ENCODE measurements at regions not wholly inside any gene's neighbourhood (a gene's known extent, or its start where the extent isn't known, plus 50 kb on each side); places are given as distances from the start of the nearest gene placed in this dataset.
A peak's percentile ranks its signal among the peaks of the same experiment; 100 is the strongest.

GRCh38 chr3:194964809-194965208 is 279.1 kb downstream of the FAM43A start:
- no peaks in the 10 kb centered on the region for H3K36me3 Mint-ChIP-seq (ENCODE audit: insufficient read depth in 1 of 3, low read depth in 3 of 3)
- no peaks in the 10 kb centered on the region for H3K27me3 ChIP-seq (ENCODE audit: insufficient read depth, low read length)
- peak; percentile 19; the same call in 1 of the 3 replicates for TF ChIP-seq CTCF (conservative IDR thresholded peaks at IDR 0.05)
- H3K79me2 ChIP-seq (ENCODE audit: insufficient read depth, low read length) = no peaks in the 10 kb centered on the region
- H3K27ac ChIP-seq (ENCODE audit: insufficient read length, low read depth, low read length) = no peak overlapping the region
- H3K23me2 ChIP-seq (ENCODE audit: insufficient read length, low read depth, low read length, poor library complexity, severe bottlenecking) = no peaks in the 10 kb centered on the region
- no peak overlapping the region for H3K27ac Mint-ChIP-seq
- H2BK120ac ChIP-seq (ENCODE audit: low read depth, low read length, poor library complexity, severe bottlenecking) = no peak overlapping the region
- no peaks in the 10 kb centered on the region for H3K79me1 ChIP-seq (ENCODE audit: insufficient read depth, low read depth, low read length, poor library complexity, severe bottlenecking)
- no peak overlapping the region for H3K4me3 Mint-ChIP-seq
- no peak overlapping the region for H3K14ac ChIP-seq (ENCODE audit: insufficient read depth, low read length)
- H4K91ac ChIP-seq (ENCODE audit: insufficient read length, low read depth, low read length) = no peak overlapping the region
- no peaks in the 10 kb centered on the region for H4K20me1 ChIP-seq (ENCODE audit: control insufficient read depth, insufficient read depth, insufficient read length)
- no peak overlapping the region for H4K8ac ChIP-seq (replicated peaks; ENCODE audit: insufficient read length, low read depth, low read length)
- no peak overlapping the region for H3K56ac ChIP-seq (ENCODE audit: insufficient read length, low read depth, low read length)
- H3K4me1 Mint-ChIP-seq = no peaks in the 10 kb centered on the region
- no CpG with 5 or more reads among the region's 3 CpGs for WGBS (ENCODE audit: extremely low coverage, insufficient read length, low lambda C conversion rate)
- H2BK20ac ChIP-seq (ENCODE audit: low read depth, low read length, poor library complexity, severe bottlenecking) = no peak overlapping the region
- H3K18ac ChIP-seq (ENCODE audit: insufficient read length, low read depth, low read length) = no peak overlapping the region
- H2AK5ac ChIP-seq (ENCODE audit: insufficient read length, low read length) = no peak overlapping the region
- peaks cover 13% of the 10 kb centered on the region for H3K27me3 Mint-ChIP-seq (ENCODE audit: low read depth)
- H3K23ac ChIP-seq (ENCODE audit: insufficient read length, low read depth, low read length) = no peak overlapping the region
- H3K9me3 ChIP-seq (ENCODE audit: control insufficient read depth, low read depth, low read length) = no peaks in the 10 kb centered on the region
- H3K9ac ChIP-seq (ENCODE audit: extremely low read depth, insufficient read length, low read length) = no peak overlapping the region
- no peak for DNase-seq
- H2AFZ ChIP-seq (ENCODE audit: low read length) = no peak overlapping the region
- no peaks in the 10 kb centered on the region for H3K4me1 ChIP-seq (ENCODE audit: insufficient read depth, low read length)
- no peak overlapping the region for H3K4ac ChIP-seq (ENCODE audit: low read depth, low read length)
- H3T11ph ChIP-seq (ENCODE audit: low read length) = no peak overlapping the region
- H3K9me3 Mint-ChIP-seq = 0 out of 5 replicates have a peak, but pooled peaks cover 0 to under 1% of the 10 kb centered on the region in 2 experiments
- H3K4me2 ChIP-seq (ENCODE audit: insufficient read depth, insufficient read length, low read length) = no peak overlapping the region
- no peak overlapping the region for H2BK5ac ChIP-seq (ENCODE audit: insufficient read length, low read length)
- H4K5ac ChIP-seq (ENCODE audit: insufficient read length, low read depth, low read length) = no peak overlapping the region
- H2BK15ac ChIP-seq (ENCODE audit: low read depth, low read length) = no peak overlapping the region
- no peak overlapping the region for H2BK12ac ChIP-seq (ENCODE audit: insufficient read length, low read depth, low read length)
